Upper lobe of left lung (tissue), 4 donors: ENCODE measurements at regions not wholly inside any gene's neighbourhood (a gene's known extent, or its start where the extent isn't known, plus 50 kb on each side); places are given as distances from the start of the nearest gene placed in this dataset.

Experiments used
- EP300 ChIP-seq, 4 donors: sonication (generic); formaldehyde crosslinking; IDR thresholded peaks; one replicate each; pipeline ENCODE4 v1.5.1; 2017; ENCODE audit warnings: antibody characterized with exemption in 4 of 4, control low read depth in 2 of 4
- POLR2A ChIP-seq, 4 donors: fragments of 450-650 bp; IDR thresholded peaks; one replicate each; pipeline ENCODE4 v1.5.1; 2016 to 2017; ENCODE audit warnings: antibody characterized with exemption in 4 of 4, mild to moderate bottlenecking in 2 of 4
- POLR2AphosphoS5 ChIP-seq, 2 donors: sonication (generic); formaldehyde crosslinking; IDR thresholded peaks; one replicate each; pipeline ENCODE4 v1.5.1; 2017; ENCODE audit warnings: antibody characterized with exemption in 2 of 2
- TF ChIP-seq, protein P1 (sequence below), 6 experiments: fragments of 450-650 bp in 4 of 6; fragments of 200-600 bp in 2 of 6; sonication (generic) in 2 of 6; IDR thresholded peaks; one replicate each; pipeline ENCODE4 v1.5.1; 2016 to 2019; ENCODE audit warnings: antibody characterized with exemption in 6 of 6

DNA sequence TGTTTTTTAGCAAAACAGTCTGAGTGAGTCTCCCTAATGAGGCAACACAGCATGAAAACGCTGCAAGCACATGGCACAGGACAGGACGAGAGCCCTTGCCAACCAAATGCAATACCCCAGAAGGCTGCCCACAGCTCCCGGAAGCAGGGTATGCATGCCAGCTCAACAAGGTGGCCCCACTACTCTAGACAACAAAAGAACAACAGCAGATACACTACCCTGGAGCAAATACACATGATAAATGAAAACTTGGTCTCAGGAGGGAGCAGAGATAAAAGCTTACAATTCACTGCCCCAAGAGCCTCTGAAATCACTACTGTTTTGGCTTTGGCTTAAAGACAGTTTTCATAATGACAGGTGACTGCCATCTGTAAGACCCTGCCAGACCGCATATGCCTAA, 785.4 kb upstream of the API5 start:
- no peak for TF ChIP-seq POLR2A (IDR thresholded peaks at IDR 0.05)
- TF ChIP-seq, protein P1, sequence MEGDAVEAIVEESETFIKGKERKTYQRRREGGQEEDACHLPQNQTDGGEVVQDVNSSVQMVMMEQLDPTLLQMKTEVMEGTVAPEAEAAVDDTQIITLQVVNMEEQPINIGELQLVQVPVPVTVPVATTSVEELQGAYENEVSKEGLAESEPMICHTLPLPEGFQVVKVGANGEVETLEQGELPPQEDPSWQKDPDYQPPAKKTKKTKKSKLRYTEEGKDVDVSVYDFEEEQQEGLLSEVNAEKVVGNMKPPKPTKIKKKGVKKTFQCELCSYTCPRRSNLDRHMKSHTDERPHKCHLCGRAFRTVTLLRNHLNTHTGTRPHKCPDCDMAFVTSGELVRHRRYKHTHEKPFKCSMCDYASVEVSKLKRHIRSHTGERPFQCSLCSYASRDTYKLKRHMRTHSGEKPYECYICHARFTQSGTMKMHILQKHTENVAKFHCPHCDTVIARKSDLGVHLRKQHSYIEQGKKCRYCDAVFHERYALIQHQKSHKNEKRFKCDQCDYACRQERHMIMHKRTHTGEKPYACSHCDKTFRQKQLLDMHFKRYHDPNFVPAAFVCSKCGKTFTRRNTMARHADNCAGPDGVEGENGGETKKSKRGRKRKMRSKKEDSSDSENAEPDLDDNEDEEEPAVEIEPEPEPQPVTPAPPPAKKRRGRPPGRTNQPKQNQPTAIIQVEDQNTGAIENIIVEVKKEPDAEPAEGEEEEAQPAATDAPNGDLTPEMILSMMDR (IDR thresholded peaks at IDR 0.05) = no peak
- no peak for TF ChIP-seq POLR2AphosphoS5 (IDR thresholded peaks at IDR 0.05)
- TF ChIP-seq EP300 (IDR thresholded peaks at IDR 0.05) = no peak
